HCT116 (cell line): ENCODE measurements at regions not wholly inside any gene's neighbourhood (a gene's known extent, or its start where the extent isn't known, plus 50 kb on each side); places are given as distances from the start of the nearest gene placed in this dataset.

Experiments used
- ATAC-seq: fragments of 200-7000 bp; cut with Tn5 transposase; 2 replicates; pipeline ENCODE4 v1.9.1; 2020; ENCODE audit warnings: mild to moderate bottlenecking, moderate library complexity
- BruUV-seq: library from RNA; stranded (reverse); fragments of 400-500 nt; replicated peaks from 2 replicates; lab custom pipeline; 2021; lab: Mats Ljungman, UMichigan
- CTCF ChIA-PET: fragments of 300-600 bp; sonication (Branson Sonifier 250); formaldehyde crosslinking; loops from one replicate; lab custom pipeline; 2021; ENCODE audit warnings: antibody characterized with exemption; lab: Charles Lee
- POLR2A ChIA-PET: fragments of 300-600, 350-600 bp; sonication (Branson Sonifier 250); formaldehyde crosslinking; loops from one replicate; lab custom pipeline; 2021; ENCODE audit warnings: antibody characterized with exemption; lab: Charles Lee
- RAD21 ChIA-PET, 2 experiments: fragments of 300-600 bp; sonication (Branson Sonifier 250); formaldehyde crosslinking; loops; one replicate each; lab custom pipeline; 2023; ENCODE audit warnings: low total read pairs in 2 of 2; ENCODE audit not compliant: uncharacterized antibody in 2 of 2, unreplicated experiment in 2 of 2, low non-redundant PET in 1 of 2; lab: Charles Lee
- DNase-seq: peaks from one replicate; pipeline ENCODE4 v3.0.0-alpha.2; 2010; ENCODE audit warnings: low read depth, low spot score
- H2AFZ ChIP-seq: fragments of 200-600 bp; shearing (Covaris generic), sonication (generic); 2 replicates; pipeline ENCODE4 v1.6.1; 2017; ENCODE audit warnings: low read depth, mixed run types, mixed read lengths, antibody characterized with exemption, low read length; ENCODE audit not compliant: poor library complexity, severe bottlenecking
- H3K27ac ChIP-seq: 2 replicates; pipeline ENCODE4 v1.5.1; 2012; ENCODE audit warnings: low read depth, low read length
- H3K27me3 ChIP-seq: fragments of 200-600 bp; sonication (generic); 2 replicates; pipeline ENCODE4 v1.6.1; 2016; ENCODE audit warnings: mixed run types, low read length, mixed read lengths; ENCODE audit not compliant: insufficient read depth
- H3K36me3 ChIP-seq, 2 experiments: fragments of 200-500 bp in 1 of 2; fragments of 200-600 bp in 1 of 2; sonication (Bioruptor generic) in 1 of 2; sonication (generic) in 1 of 2; 2 replicates each; pipeline versions ENCODE4 v1.5.1 to v1.6.1; 2014 to 2016; ENCODE audit warnings: low read length in 2 of 2, inconsistent platforms in 1 of 2, mixed read lengths in 1 of 2, mixed run types in 1 of 2; ENCODE audit not compliant: insufficient read depth in 2 of 2, control insufficient read depth in 1 of 2
- H3K4me1 ChIP-seq, 2 experiments: fragments of 200-600 bp in 1 of 2; sonication (generic) in 1 of 2; 2 replicates each; pipeline versions ENCODE4 v1.5.1 to v1.6.1; 2012 to 2017; ENCODE audit warnings: low read length in 2 of 2, inconsistent platforms in 1 of 2, mild to moderate bottlenecking in 1 of 2, mixed read lengths in 1 of 2, mixed run types in 1 of 2, moderate library complexity in 1 of 2; ENCODE audit not compliant: insufficient read depth in 2 of 2, control insufficient read depth in 1 of 2
- H3K4me2 ChIP-seq: fragments of 200-600 bp; sonication (generic); 2 replicates; pipeline ENCODE4 v1.6.1; 2017; ENCODE audit warnings: mixed run types, low read length, mixed read lengths
- H3K4me3 ChIP-seq, 2 experiments: fragments of 200-600 bp in 1 of 2; sonication (generic) in 1 of 2; replicated peaks in 1 of 2; 2 replicates each; pipeline ENCODE4 v1.5.1; 2011 to 2016; ENCODE audit warnings: low read length in 2 of 2, control low read depth in 1 of 2, low read depth in 1 of 2, mild to moderate bottlenecking in 1 of 2, mixed read lengths in 1 of 2, mixed run types in 1 of 2
- H3K79me2 ChIP-seq: fragments of 200-600 bp; sonication (generic); 2 replicates; pipeline ENCODE4 v1.6.1; 2017; ENCODE audit warnings: mild to moderate bottlenecking, mixed run types, low read length, moderate library complexity, mixed read lengths; ENCODE audit not compliant: insufficient read depth
- H3K9ac ChIP-seq: fragments of 200-600 bp; sonication (generic); 2 replicates; pipeline ENCODE4 v1.6.1; 2016; ENCODE audit warnings: low read length, mixed read lengths
- H3K9me2 ChIP-seq: fragments of 200-600 bp; sonication (generic), shearing (Covaris generic); 2 replicates; pipeline ENCODE4 v1.6.1; 2017; ENCODE audit warnings: mixed run types, mild to moderate bottlenecking, moderate library complexity; ENCODE audit not compliant: insufficient read depth
- H3K9me3 ChIP-seq, 2 experiments: fragments of 200-500 bp in 1 of 2; fragments of 200-600 bp in 1 of 2; sonication (Bioruptor generic) in 1 of 2; sonication (generic) in 1 of 2; 2 replicates each; pipeline ENCODE4 v1.6.1; 2014 to 2017; ENCODE audit warnings: low read length in 2 of 2, mixed read lengths in 2 of 2, inconsistent platforms in 1 of 2, low read depth in 1 of 2, mild to moderate bottlenecking in 1 of 2, mixed run types in 1 of 2, moderate library complexity in 1 of 2; ENCODE audit not compliant: control insufficient read depth in 1 of 2, insufficient read depth in 1 of 2
- H4K20me1 ChIP-seq: fragments of 200-600 bp; sonication (generic), shearing (Covaris generic); 2 replicates; pipeline ENCODE4 v1.6.1; 2017; ENCODE audit warnings: mixed run types, mild to moderate bottlenecking, moderate library complexity; ENCODE audit not compliant: insufficient read depth
- ATF3 ChIP-seq: IDR thresholded peaks from 2 replicates; pipeline ENCODE4 v1.6.1; 2012
- CBX3 ChIP-seq: IDR thresholded peaks from 2 replicates; pipeline ENCODE4 v1.6.1; 2012; ENCODE audit warnings: low read depth
- EGR1 ChIP-seq: IDR thresholded peaks from 2 replicates; pipeline ENCODE4 v1.6.1; 2012; ENCODE audit warnings: low read depth
- EZH2 ChIP-seq: fragments of 200-600 bp; sonication (generic); IDR thresholded peaks from 2 replicates; pipeline ENCODE4 v1.6.1; 2017; ENCODE audit warnings: antibody characterized with exemption, mixed run types
- FOSL1 ChIP-seq: IDR thresholded peaks from 2 replicates; pipeline ENCODE4 v1.6.1; 2012; ENCODE audit warnings: low read depth
- JUND ChIP-seq: IDR thresholded peaks from 2 replicates; pipeline ENCODE4 v1.6.1; 2012
- MAX ChIP-seq: IDR thresholded peaks from 2 replicates; pipeline ENCODE4 v1.6.1; 2012
- REST ChIP-seq: IDR thresholded peaks from 2 replicates; pipeline ENCODE4 v1.6.1; 2012; ENCODE audit warnings: low read depth
- SP1 ChIP-seq: IDR thresholded peaks from 2 replicates; pipeline ENCODE4 v1.6.1; 2012; ENCODE audit warnings: low read depth
- SRF ChIP-seq: IDR thresholded peaks from 2 replicates; pipeline ENCODE4 v1.6.1; 2012; ENCODE audit warnings: low read depth
- TCF7L2 ChIP-seq: IDR thresholded peaks from 2 replicates; pipeline ENCODE4 v1.7.0; 2011; ENCODE audit warnings: borderline replicate concordance, inconsistent platforms; ENCODE audit not compliant: insufficient read depth, insufficient read length; ENCODE audit errors: extremely low read depth
- YY1 ChIP-seq: IDR thresholded peaks from 2 replicates; pipeline ENCODE4 v1.6.1; 2011; ENCODE audit warnings: low read length, low read depth, moderate library complexity, mild to moderate bottlenecking; ENCODE audit not compliant: insufficient replicate concordance; ENCODE audit errors: extremely low read depth
- ZBTB33 ChIP-seq: IDR thresholded peaks from 2 replicates; pipeline ENCODE4 v1.6.1; 2011; ENCODE audit warnings: mild to moderate bottlenecking, low read length, moderate library complexity; ENCODE audit not compliant: insufficient replicate concordance; ENCODE audit errors: extremely low read depth
- ZNF274 ChIP-seq: fragments of 200-500 bp; sonication (Bioruptor generic); IDR thresholded peaks from 2 replicates; pipeline ENCODE4 v1.6.1; 2014; ENCODE audit warnings: mild to moderate bottlenecking, low read depth, low read length, inconsistent platforms
- intact Hi-C: fragments of 100-400 bp; cut with micrococcal nuclease; formaldehyde crosslinking; loops from 2 replicates; pipeline ENCODE4 v1.10.0; 2022

- ChIA-PET CTCF (no interaction called here), POLR2A (no interaction called here), RAD21 (no interaction called here)
- Histone ChIP-seq H4K20me1 (no peaks in the 10 kb centered on the region), H3K4me1 (no peaks in the 10 kb centered on the region), H2AFZ (no peak overlapping the region), H3K36me3 (no peaks in the 10 kb centered on the region), H3K27me3 (peaks cover 15% of the 10 kb centered on the region; the same call in 1 of the 2 replicates), H3K79me2 (no peaks in the 10 kb centered on the region), H3K4me3 (no peak overlapping the region), H3K9me2 (no peaks in the 10 kb centered on the region), H3K4me2 (no peak overlapping the region), H3K27ac (no peak overlapping the region), H3K9ac (no peak overlapping the region), H3K9me3 (no peaks in the 10 kb centered on the region)
- no peak for ATAC-seq
- TF ChIP-seq JUND (no peak), FOSL1 (no peak), ATF3 (no peak)
- BruUV-seq, result no TSS peak
- intact Hi-C loops, result no loop called here
- DNase-seq, result no peak
Measured at GRCh38 chr3:59695860-59696259, 646.0 kb upstream of the CFAP20DC start.

- intact Hi-C loops, result no loop called here
- DNase-seq, result no peak
- no TSS peak for BruUV-seq
- TF ChIP-seq CBX3 (no peak), ZNF274 (no peak), ATF3 (no peak), MAX (no peak), EZH2 (no peak), FOSL1 (no peak), REST (no peak), SRF (no peak), ZBTB33 (no peak), TCF7L2 (no peak), SP1 (no peak), JUND (no peak), EGR1 (no peak), YY1 (no peak)
Measured at GRCh38 chr3:59692117-59692516, 642.3 kb upstream of the CFAP20DC start.

More at GRCh38 chr3:59692117-59692516, 642.3 kb upstream of the CFAP20DC start:
- ATAC-seq, result no peak
- Histone ChIP-seq H3K4me3 (no peak overlapping the region), H2AFZ (no peak overlapping the region), H3K27ac (no peak overlapping the region), H3K9ac (no peak overlapping the region), H3K9me2 (no peaks in the 10 kb centered on the region), H3K4me2 (no peak overlapping the region), H3K9me3 (no peaks in the 10 kb centered on the region), H4K20me1 (no peaks in the 10 kb centered on the region), H3K27me3 (peaks cover 13% of the 10 kb centered on the region), H3K36me3 (no peaks in the 10 kb centered on the region), H3K4me1 (no peaks in the 10 kb centered on the region), H3K79me2 (no peaks in the 10 kb centered on the region)
- ChIA-PET CTCF (no interaction called here), RAD21 (no interaction called here), POLR2A (no interaction called here)
